OCI-LY7 (cell line): ENCODE measurements at regions not wholly inside any gene's neighbourhood (a gene's known extent, or its start where the extent isn't known, plus 50 kb on each side); places are given as distances from the start of the nearest gene placed in this dataset.

Source experiments
- BruUV-seq: library from RNA; stranded (reverse); fragments of 400-500 nt; replicated peaks from 2 replicates; lab custom pipeline; 2021; lab: Mats Ljungman, UMichigan
- CTCF ChIA-PET: fragments of 300-600 bp; sonication (Branson Sonifier 250); formaldehyde crosslinking; loops from one replicate; lab custom pipeline; 2022; ENCODE audit warnings: antibody characterized with exemption; ENCODE audit not compliant: unreplicated experiment; lab: Charles Lee
- POLR2A ChIA-PET: fragments of 300-600 bp; sonication (Branson Sonifier 250); formaldehyde crosslinking; loops from one replicate; lab custom pipeline; 2022; ENCODE audit warnings: antibody characterized with exemption; lab: Charles Lee
- DNase-seq: peaks from one replicate; pipeline ENCODE4 v3.0.0-alpha.2; 2015; ENCODE audit warnings: low spot score
- H2AFZ ChIP-seq: fragments of 200-600 bp; sonication (generic), shearing (Covaris generic); 2 replicates; pipeline ENCODE4 v1.6.1; 2014; ENCODE audit warnings: mild to moderate bottlenecking, antibody characterized with exemption, low read length, moderate library complexity
- H3K27ac ChIP-seq: fragments of 200-600 bp; sonication (generic); 2 replicates; pipeline ENCODE4 v1.5.1; 2014; ENCODE audit warnings: mixed run types, low read depth, mild to moderate bottlenecking, moderate library complexity, low read length, inconsistent platforms; ENCODE audit not compliant: poor library complexity, severe bottlenecking
- H3K36me3 ChIP-seq: fragments of 200-600 bp; sonication (generic); 2 replicates; pipeline ENCODE4 v1.6.1; 2014; ENCODE audit warnings: mild to moderate bottlenecking, antibody characterized with exemption, low read length, moderate library complexity, mixed read lengths; ENCODE audit not compliant: insufficient read depth
- H3K4me1 ChIP-seq: fragments of 200-600 bp; sonication (generic); 2 replicates; pipeline ENCODE4 v1.5.1; 2014; ENCODE audit warnings: mild to moderate bottlenecking, low read length; ENCODE audit not compliant: insufficient read depth, poor library complexity, severe bottlenecking
- H3K4me2 ChIP-seq: fragments of 200-600 bp; sonication (generic); 2 replicates; pipeline ENCODE4 v1.6.1; 2014; ENCODE audit warnings: mild to moderate bottlenecking, low read length
- H3K4me3 ChIP-seq: fragments of 200-600 bp; sonication (generic); 2 replicates; pipeline ENCODE4 v1.5.1; 2014; ENCODE audit warnings: mild to moderate bottlenecking, low read depth, low read length; ENCODE audit not compliant: poor library complexity, severe bottlenecking
- H3K79me2 ChIP-seq: fragments of 200-600 bp; sonication (generic); 2 replicates; pipeline ENCODE4 v1.6.1; 2016; ENCODE audit warnings: low read depth, mild to moderate bottlenecking, low read length, moderate library complexity, mixed read lengths; ENCODE audit not compliant: insufficient read depth
- H3K9me2 ChIP-seq: fragments of 200-600 bp; sonication (generic); 2 replicates; pipeline ENCODE4 v1.6.1; 2016; ENCODE audit warnings: mild to moderate bottlenecking, low read length, mixed read lengths; ENCODE audit not compliant: insufficient read depth
- H3K9me3 ChIP-seq: fragments of 200-600 bp; sonication (generic); 2 replicates; pipeline ENCODE4 v1.6.1; 2014; ENCODE audit warnings: mild to moderate bottlenecking, mixed run types, low read length, mixed read lengths
- H4K20me1 ChIP-seq: fragments of 200-600 bp; sonication (generic); 2 replicates; pipeline ENCODE4 v1.6.1; 2014; ENCODE audit warnings: mild to moderate bottlenecking, antibody characterized with exemption, low read length, moderate library complexity, mixed read lengths; ENCODE audit not compliant: insufficient read depth
- EZH2phosphoT487 ChIP-seq: fragments of 200-600 bp; sonication (generic); IDR thresholded peaks from 2 replicates; pipeline ENCODE4 v1.6.1; 2018; ENCODE audit warnings: low read depth, borderline replicate concordance, mild to moderate bottlenecking, mixed run types, antibody characterized with exemption, low read length, moderate library complexity, mixed read lengths
- intact Hi-C: fragments of 100-400 bp; cut with micrococcal nuclease; formaldehyde crosslinking; loops from one replicate; pipeline ENCODE4 v1.10.0; 2022; ENCODE audit not compliant: unreplicated experiment
- TF ChIP-seq, protein P1 (sequence below): fragments of 200-600 bp; sonication (generic); conservative IDR thresholded peaks from 2 replicates; pipeline ENCODE4 v1.5.1; 2014; ENCODE audit warnings: mild to moderate bottlenecking, antibody characterized with exemption, low read length, moderate library complexity, mixed read lengths

DNA sequence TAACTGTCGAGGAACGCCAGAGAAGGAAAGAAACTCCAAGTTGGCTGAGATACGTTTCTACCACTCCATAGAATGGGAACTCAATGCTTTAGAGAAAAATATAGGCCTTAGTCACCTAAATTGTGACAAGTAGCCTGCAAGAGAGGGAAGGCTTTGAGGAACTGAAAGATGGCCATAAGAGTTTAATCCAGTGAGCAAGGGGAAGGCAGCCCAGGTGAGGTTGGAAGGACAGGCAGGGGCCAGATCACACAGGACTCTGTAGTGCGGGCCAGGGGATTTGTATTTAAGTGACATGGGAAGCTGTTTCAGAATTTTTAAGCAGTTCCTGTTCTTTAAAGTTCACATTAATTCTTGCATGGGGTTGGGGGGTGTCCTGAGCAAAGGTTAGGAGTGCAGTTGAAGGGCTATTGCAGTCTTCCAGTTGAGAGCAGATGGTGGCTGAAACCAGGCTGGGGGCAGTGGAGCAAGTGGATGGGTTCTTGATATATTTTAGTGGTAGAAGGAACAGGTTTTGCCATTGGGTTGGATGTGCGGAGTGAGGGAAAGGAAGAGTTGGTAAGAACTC lies 138.9 kb upstream of the PELI1 start:
- DNase-seq: peak; percentile 30
- peak overlapping the region; percentile 62 for H3K4me2 ChIP-seq
- intact Hi-C loops: no loop called here
- no TSS peak for BruUV-seq
- ChIA-PET CTCF (no interaction called here), POLR2A (interaction anchor here (0.5 to 0.6 kb wide), 2 partner anchors 449 to 1264 kb away, joined by 3 read pairs; no protein-coding TSS in a partner anchor)
- no peaks in the 10 kb centered on the region for H3K9me2 ChIP-seq
- H3K27ac ChIP-seq: peak overlapping the region; percentile 48
- TF ChIP-seq EZH2phosphoT487: no peak
- TF ChIP-seq, protein P1, sequence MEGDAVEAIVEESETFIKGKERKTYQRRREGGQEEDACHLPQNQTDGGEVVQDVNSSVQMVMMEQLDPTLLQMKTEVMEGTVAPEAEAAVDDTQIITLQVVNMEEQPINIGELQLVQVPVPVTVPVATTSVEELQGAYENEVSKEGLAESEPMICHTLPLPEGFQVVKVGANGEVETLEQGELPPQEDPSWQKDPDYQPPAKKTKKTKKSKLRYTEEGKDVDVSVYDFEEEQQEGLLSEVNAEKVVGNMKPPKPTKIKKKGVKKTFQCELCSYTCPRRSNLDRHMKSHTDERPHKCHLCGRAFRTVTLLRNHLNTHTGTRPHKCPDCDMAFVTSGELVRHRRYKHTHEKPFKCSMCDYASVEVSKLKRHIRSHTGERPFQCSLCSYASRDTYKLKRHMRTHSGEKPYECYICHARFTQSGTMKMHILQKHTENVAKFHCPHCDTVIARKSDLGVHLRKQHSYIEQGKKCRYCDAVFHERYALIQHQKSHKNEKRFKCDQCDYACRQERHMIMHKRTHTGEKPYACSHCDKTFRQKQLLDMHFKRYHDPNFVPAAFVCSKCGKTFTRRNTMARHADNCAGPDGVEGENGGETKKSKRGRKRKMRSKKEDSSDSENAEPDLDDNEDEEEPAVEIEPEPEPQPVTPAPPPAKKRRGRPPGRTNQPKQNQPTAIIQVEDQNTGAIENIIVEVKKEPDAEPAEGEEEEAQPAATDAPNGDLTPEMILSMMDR: no peak
- H3K79me2 ChIP-seq: no peaks in the 10 kb centered on the region
- peaks cover 22% of the 10 kb centered on the region for H3K4me1 ChIP-seq
- H4K20me1 ChIP-seq: no peaks in the 10 kb centered on the region
- H3K36me3 ChIP-seq: no peaks in the 10 kb centered on the region
- no peaks in the 10 kb centered on the region for H3K9me3 ChIP-seq
- H2AFZ ChIP-seq: peak overlapping the region; percentile 66
- peak overlapping the region; percentile 38 for H3K4me3 ChIP-seq

DNA sequence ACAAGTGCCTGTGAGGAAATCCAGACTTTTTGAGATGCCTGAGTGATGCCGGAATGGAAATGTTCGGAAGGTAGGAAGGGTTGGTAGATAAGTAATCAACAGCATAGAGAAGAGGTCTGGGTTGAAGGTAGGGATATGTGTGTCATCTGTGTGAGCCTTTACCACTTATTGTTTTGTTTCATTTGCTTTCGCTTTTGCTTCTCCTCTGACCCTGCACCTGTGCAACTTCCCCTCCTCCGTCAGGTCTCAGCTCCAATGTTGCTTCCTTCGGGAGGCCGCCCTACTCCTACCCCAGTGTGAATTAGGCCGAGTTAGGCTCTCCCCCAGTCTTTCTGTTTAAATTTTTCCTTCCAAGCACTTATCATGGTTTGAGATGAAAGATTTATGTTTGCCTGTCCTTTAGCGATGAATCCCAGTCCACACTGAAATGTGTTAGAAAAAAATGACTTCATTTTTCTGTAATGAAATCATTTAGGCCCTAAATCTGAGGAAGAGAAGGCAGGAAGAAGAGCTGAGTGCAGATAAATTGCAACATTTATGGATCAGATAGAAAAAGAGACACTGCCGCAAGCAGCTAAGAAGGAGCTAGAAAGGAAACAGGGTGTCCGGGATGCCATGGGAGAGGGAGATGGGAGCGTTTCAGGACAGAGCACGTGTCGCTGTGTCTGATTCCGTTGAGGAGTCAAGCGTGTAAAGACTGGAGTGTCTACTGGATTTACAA lies 139.6 kb upstream of the PELI1 start:
- no peaks in the 10 kb centered on the region for H3K9me3 ChIP-seq
- H3K4me2 ChIP-seq: peak overlapping the region; percentile 62
- CTCF ChIA-PET: no interaction called here
- no TSS peak for BruUV-seq
- DNase-seq: peak; percentile 70
- H3K4me1 ChIP-seq: peaks cover 22% of the 10 kb centered on the region
- no peaks in the 10 kb centered on the region for H4K20me1 ChIP-seq
- no peaks in the 10 kb centered on the region for H3K9me2 ChIP-seq
- intact Hi-C loops: no loop called here
- peak overlapping the region; percentile 66 for H2AFZ ChIP-seq
- H3K79me2 ChIP-seq: no peaks in the 10 kb centered on the region
- peak overlapping the region; percentile 38 for H3K4me3 ChIP-seq
- H3K36me3 ChIP-seq: no peaks in the 10 kb centered on the region
- H3K27ac ChIP-seq: peak overlapping the region; percentile 48
- POLR2A ChIA-PET: interaction anchor here (0.5 to 0.6 kb wide), 3 partner anchors 52 to 1264 kb away, joined by 3 read pairs; no protein-coding TSS in a partner anchor
- TF ChIP-seq, protein P1: no peak
- no peak for TF ChIP-seq EZH2phosphoT487

DNA sequence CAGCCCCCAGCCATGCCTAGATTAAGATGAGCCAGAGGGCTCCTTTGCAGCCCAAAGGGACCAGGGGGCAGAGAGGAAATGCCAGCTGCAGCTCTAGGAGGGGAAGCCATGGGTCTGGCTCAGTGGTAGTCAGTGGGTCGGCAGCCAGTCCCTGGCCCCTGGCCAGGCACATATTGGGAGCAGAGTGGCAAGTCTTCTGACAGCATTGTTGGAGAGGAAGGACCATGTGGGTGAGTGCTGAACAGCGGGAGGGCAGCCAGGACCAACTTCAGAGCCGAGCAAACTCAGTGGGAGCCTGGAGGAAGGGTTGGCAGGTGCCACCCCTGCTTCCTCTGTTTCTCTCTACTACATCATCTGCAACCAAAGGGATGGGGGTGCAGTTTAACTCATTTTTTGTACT lies 140.5 kb upstream of the PELI1 start:
- no peak for DNase-seq
- Histone ChIP-seq H3K9me2 (no peaks in the 10 kb centered on the region), H3K79me2 (no peaks in the 10 kb centered on the region), H3K36me3 (no peaks in the 10 kb centered on the region), H2AFZ (no peak overlapping the region), H3K4me2 (no peak overlapping the region), H3K4me1 (peaks cover 22% of the 10 kb centered on the region), H3K27ac (no peak overlapping the region), H3K4me3 (no peak overlapping the region), H4K20me1 (no peaks in the 10 kb centered on the region), H3K9me3 (no peaks in the 10 kb centered on the region)
- CTCF ChIA-PET: no interaction called here
- no peak for TF ChIP-seq EZH2phosphoT487
- TF ChIP-seq, protein P1: no peak
- BruUV-seq: no TSS peak
- POLR2A ChIA-PET: interaction anchor here (0.7 kb wide), 1 partner anchor 53 kb away, joined by 3 read pairs; no protein-coding TSS in a partner anchor
- intact Hi-C loops: no loop called here
